Loucy (cell line): ENCODE measurements at regions not wholly inside any gene's neighbourhood (a gene's known extent, or its start where the extent isn't known, plus 50 kb on each side); places are given as distances from the start of the nearest gene placed in this dataset.

Experiments
- EZH2phosphoT487 ChIP-seq: fragments of 200-600 bp; IDR thresholded peaks from 2 replicates; pipeline ENCODE4 v1.6.1; 2018; ENCODE audit warnings: antibody characterized with exemption, mild to moderate bottlenecking, moderate library complexity, borderline replicate concordance
- TF ChIP-seq, protein P1 (sequence below): fragments of 200-600 bp; sonication (generic); conservative IDR thresholded peaks from 2 replicates; pipeline ENCODE4 v1.5.1; 2014; ENCODE audit warnings: mild to moderate bottlenecking, antibody characterized with exemption, low read length

DNA sequence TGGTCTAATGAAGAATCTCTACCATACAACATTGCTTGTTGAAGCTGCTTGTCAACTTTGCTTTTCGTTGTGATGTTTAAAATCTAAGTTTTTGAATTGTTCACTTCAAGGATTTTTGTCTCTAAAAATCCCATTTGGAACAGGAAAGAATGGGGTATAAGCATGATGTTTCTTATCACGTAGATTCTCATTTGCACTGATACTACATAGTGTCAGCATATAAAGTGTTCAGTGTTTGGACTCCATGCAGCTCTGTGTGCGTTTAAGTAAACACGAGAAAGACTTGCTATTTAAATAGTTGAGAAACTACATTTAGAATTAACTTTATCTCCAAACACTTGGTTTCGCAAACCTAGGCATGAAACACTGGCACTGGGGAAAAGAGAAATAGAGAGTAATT is 452.5 kb downstream of the NKX6-1 start:
- TF ChIP-seq, protein P1, sequence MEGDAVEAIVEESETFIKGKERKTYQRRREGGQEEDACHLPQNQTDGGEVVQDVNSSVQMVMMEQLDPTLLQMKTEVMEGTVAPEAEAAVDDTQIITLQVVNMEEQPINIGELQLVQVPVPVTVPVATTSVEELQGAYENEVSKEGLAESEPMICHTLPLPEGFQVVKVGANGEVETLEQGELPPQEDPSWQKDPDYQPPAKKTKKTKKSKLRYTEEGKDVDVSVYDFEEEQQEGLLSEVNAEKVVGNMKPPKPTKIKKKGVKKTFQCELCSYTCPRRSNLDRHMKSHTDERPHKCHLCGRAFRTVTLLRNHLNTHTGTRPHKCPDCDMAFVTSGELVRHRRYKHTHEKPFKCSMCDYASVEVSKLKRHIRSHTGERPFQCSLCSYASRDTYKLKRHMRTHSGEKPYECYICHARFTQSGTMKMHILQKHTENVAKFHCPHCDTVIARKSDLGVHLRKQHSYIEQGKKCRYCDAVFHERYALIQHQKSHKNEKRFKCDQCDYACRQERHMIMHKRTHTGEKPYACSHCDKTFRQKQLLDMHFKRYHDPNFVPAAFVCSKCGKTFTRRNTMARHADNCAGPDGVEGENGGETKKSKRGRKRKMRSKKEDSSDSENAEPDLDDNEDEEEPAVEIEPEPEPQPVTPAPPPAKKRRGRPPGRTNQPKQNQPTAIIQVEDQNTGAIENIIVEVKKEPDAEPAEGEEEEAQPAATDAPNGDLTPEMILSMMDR: no peak
- TF ChIP-seq EZH2phosphoT487: no peak
